Liver (tissue), 8 donors: ENCODE measurements at regions not wholly inside any gene's neighbourhood (a gene's known extent, or its start where the extent isn't known, plus 50 kb on each side); places are given as distances from the start of the nearest gene placed in this dataset.

Experiments
- DNase-seq: peaks from one replicate; pipeline ENCODE4 v3.0.0-alpha.2; 2017; ENCODE audit warnings: low spot score
- H3K27ac ChIP-seq, 2 donors: one replicate each; pipeline ENCODE4 v1.7.0; 2013; ENCODE audit warnings: inconsistent platforms in 2 of 2, low read length in 2 of 2, control low read depth in 1 of 2, low read depth in 1 of 2, mild to moderate bottlenecking in 1 of 2
- H3K27me3 ChIP-seq, 4 donors: one replicate each; pipeline versions ENCODE4 v1.6.1 to v1.7.0; 2013; ENCODE audit warnings: low read length in 3 of 4, inconsistent platforms in 1 of 4, mild to moderate bottlenecking in 1 of 4, moderate library complexity in 1 of 4; ENCODE audit not compliant: control insufficient read depth in 4 of 4, insufficient read depth in 4 of 4
- H3K36me3 ChIP-seq, 4 donors: one replicate each; pipeline versions ENCODE4 v1.6.1 to v1.7.0; 2013; ENCODE audit warnings: low read length in 3 of 4, mild to moderate bottlenecking in 3 of 4, low read depth in 1 of 4, moderate library complexity in 1 of 4; ENCODE audit not compliant: control insufficient read depth in 4 of 4, insufficient read depth in 3 of 4
- H3K4me1 ChIP-seq, 4 donors: one replicate each; pipeline versions ENCODE4 v1.6.1 to v1.7.0; 2013; ENCODE audit warnings: low read length in 3 of 4, mild to moderate bottlenecking in 3 of 4, moderate library complexity in 1 of 4; ENCODE audit not compliant: control insufficient read depth in 4 of 4, insufficient read depth in 4 of 4
- H3K4me3 ChIP-seq, 3 donors: one replicate each; pipeline versions ENCODE4 v1.6.1 to v1.7.0; 2013; ENCODE audit warnings: low read length in 3 of 3, control low read depth in 1 of 3, low read depth in 1 of 3, mild to moderate bottlenecking in 1 of 3
- H3K9ac ChIP-seq, 2 donors: one replicate each; pipeline ENCODE4 v1.7.0; 2013; ENCODE audit warnings: low read length in 2 of 2, mild to moderate bottlenecking in 2 of 2, moderate library complexity in 2 of 2, control low read depth in 1 of 2, low read depth in 1 of 2
- H3K9me3 ChIP-seq, 4 donors: one replicate each; pipeline versions ENCODE4 v1.6.1 to v1.7.0; 2013; ENCODE audit warnings: low read length in 3 of 4; ENCODE audit not compliant: control insufficient read depth in 4 of 4
- EGR1 ChIP-seq, 2 donors: IDR thresholded peaks; 2 replicates each; pipeline ENCODE4 v1.6.1; 2016 to 2018; ENCODE audit warnings: antibody characterized with exemption in 2 of 2, low read depth in 2 of 2
- FOXA1 ChIP-seq: IDR thresholded peaks from 2 replicates; pipeline ENCODE4 v1.6.1; 2016; ENCODE audit warnings: antibody characterized with exemption
- FOXA2 ChIP-seq: IDR thresholded peaks from 2 replicates; pipeline ENCODE4 v1.6.1; 2016; ENCODE audit warnings: antibody characterized with exemption
- GABPA ChIP-seq, 2 donors: IDR thresholded peaks in 1 of 2; conservative IDR thresholded peaks in 1 of 2; 2 replicates each; pipeline ENCODE4 v1.6.1; 2016; ENCODE audit warnings: antibody characterized with exemption in 2 of 2, mild to moderate bottlenecking in 1 of 2, moderate library complexity in 1 of 2
- HNF4A ChIP-seq, 2 donors: conservative IDR thresholded peaks; 2 replicates each; pipeline ENCODE4 v1.6.1; 2016; ENCODE audit warnings: antibody characterized with exemption in 2 of 2, mild to moderate bottlenecking in 2 of 2
- HNF4G ChIP-seq: IDR thresholded peaks from 2 replicates; pipeline ENCODE4 v1.6.1; 2016; ENCODE audit warnings: antibody characterized with exemption
- JUND ChIP-seq, 2 donors: IDR thresholded peaks; 2 replicates each; pipeline ENCODE4 v1.6.1; 2016; ENCODE audit warnings: antibody characterized with exemption in 2 of 2
- NR2F2 ChIP-seq: IDR thresholded peaks from 2 replicates; pipeline ENCODE4 v1.6.1; 2016; ENCODE audit warnings: antibody characterized with exemption
- RAD21 ChIP-seq, 2 donors: IDR thresholded peaks; 2 replicates each; pipeline ENCODE4 v1.6.1; 2016; ENCODE audit warnings: antibody characterized with exemption in 2 of 2, mild to moderate bottlenecking in 2 of 2
- RXRA ChIP-seq, 2 donors: IDR thresholded peaks; 2 replicates each; pipeline ENCODE4 v1.6.1; 2017 to 2018; ENCODE audit warnings: antibody characterized with exemption in 2 of 2, mild to moderate bottlenecking in 1 of 2
- SP1 ChIP-seq: IDR thresholded peaks from 2 replicates; pipeline ENCODE4 v1.6.1; 2018; ENCODE audit warnings: antibody characterized with exemption, mild to moderate bottlenecking
- TAF1 ChIP-seq: conservative IDR thresholded peaks from 2 replicates; pipeline ENCODE4 v1.6.1; 2016; ENCODE audit warnings: antibody characterized with exemption, mild to moderate bottlenecking
- YY1 ChIP-seq: IDR thresholded peaks from 2 replicates; pipeline ENCODE4 v1.6.1; 2016; ENCODE audit warnings: antibody characterized with exemption, mild to moderate bottlenecking
- WGBS: extraction: QIAGEN DNeasy Blood & Tissue Kit; methylation state at CpG from one replicate; pipeline ENCODE4 v1.1.7; 2013; 5-methylcytosine and 5-hydroxymethylcytosine counted together
- TF ChIP-seq, protein P1 (sequence below): IDR thresholded peaks from 2 replicates; pipeline ENCODE4 v1.6.1; 2016; ENCODE audit warnings: antibody characterized with exemption
- TF ChIP-seq, protein P2 (sequence below): IDR thresholded peaks from 2 replicates; pipeline ENCODE4 v1.6.1; 2016; ENCODE audit warnings: antibody characterized with exemption
- TF ChIP-seq, protein P3 (sequence below): IDR thresholded peaks from 2 replicates; pipeline ENCODE4 v1.6.1; 2016; ENCODE audit warnings: antibody characterized with exemption, mild to moderate bottlenecking
- TF ChIP-seq, protein P4 (sequence below): IDR thresholded peaks from 2 replicates; pipeline ENCODE4 v1.6.1; 2016; ENCODE audit warnings: antibody characterized with exemption
- TF ChIP-seq, protein P5 (sequence below): fragments of 150-350 bp; IDR thresholded peaks from 2 replicates; pipeline ENCODE4 v1.5.1; 2017; ENCODE audit warnings: improper control_type of control experiment, low read depth, low read length; ENCODE audit not compliant: missing input control
- donor health status: healthy.
- donor health status: healthy.
- donor health status: healthy.
- donor health status: healthy.
- donor health status: healthy.

DNA sequence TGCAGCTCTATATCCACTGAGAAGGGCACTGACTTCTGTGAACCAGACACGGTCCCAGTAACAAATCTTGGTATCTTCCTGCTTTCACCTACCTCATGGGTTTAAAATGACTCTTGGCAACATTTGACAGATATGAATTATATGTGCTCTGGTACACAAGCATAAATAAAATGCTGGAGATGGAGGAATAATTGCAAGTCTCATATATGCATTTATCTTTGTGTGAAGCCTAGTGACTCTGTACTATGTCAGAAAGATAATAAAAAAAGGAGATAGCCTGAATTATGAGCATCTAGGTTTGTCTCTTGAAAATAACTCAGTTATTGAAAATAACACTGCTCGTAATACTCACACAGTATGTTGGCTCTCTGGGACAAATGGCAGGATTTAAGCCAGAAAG lies 167.1 kb upstream of the CRBN start:
- Histone ChIP-seq H3K4me1 (no peaks in the 10 kb centered on the region), H3K9ac (no peak overlapping the region), H3K4me3 (no peak overlapping the region), H3K27ac (no peak overlapping the region), H3K36me3 (no peaks in the 10 kb centered on the region), H3K27me3 (peaks cover 0 to 4% (median 0%) of the 10 kb centered on the region in 4 donors), H3K9me3 (no peaks in the 10 kb centered on the region)
- WGBS: 55% methylated on average over 2 of the region's 2 CpGs
- no peak for DNase-seq
- no peak for TF ChIP-seq YY1
- TF ChIP-seq, protein P1, sequence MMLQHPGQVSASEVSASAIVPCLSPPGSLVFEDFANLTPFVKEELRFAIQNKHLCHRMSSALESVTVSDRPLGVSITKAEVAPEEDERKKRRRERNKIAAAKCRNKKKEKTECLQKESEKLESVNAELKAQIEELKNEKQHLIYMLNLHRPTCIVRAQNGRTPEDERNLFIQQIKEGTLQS: no peak
- no peak for TF ChIP-seq NR2F2
- no peak for TF ChIP-seq FOXA1
- TF ChIP-seq, protein P2, sequence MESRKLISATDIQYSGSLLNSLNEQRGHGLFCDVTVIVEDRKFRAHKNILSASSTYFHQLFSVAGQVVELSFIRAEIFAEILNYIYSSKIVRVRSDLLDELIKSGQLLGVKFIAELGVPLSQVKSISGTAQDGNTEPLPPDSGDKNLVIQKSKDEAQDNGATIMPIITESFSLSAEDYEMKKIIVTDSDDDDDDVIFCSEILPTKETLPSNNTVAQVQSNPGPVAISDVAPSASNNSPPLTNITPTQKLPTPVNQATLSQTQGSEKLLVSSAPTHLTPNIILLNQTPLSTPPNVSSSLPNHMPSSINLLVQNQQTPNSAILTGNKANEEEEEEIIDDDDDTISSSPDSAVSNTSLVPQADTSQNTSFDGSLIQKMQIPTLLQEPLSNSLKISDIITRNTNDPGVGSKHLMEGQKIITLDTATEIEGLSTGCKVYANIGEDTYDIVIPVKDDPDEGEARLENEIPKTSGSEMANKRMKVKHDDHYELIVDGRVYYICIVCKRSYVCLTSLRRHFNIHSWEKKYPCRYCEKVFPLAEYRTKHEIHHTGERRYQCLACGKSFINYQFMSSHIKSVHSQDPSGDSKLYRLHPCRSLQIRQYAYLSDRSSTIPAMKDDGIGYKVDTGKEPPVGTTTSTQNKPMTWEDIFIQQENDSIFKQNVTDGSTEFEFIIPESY: no peak
- no peak for TF ChIP-seq EGR1 (IDR thresholded peaks at IDR 0.05; ENCODE audit: low read depth in 2 of 2)
- no peak for TF ChIP-seq GABPA (IDR thresholded peaks at IDR 0.05 in 1 of 2, conservative IDR thresholded peaks at IDR 0.05 in 1 of 2)
- TF ChIP-seq TAF1: no peak
- TF ChIP-seq FOXA2: no peak
- no peak for TF ChIP-seq SP1
- TF ChIP-seq RXRA (IDR thresholded peaks at IDR 0.05): no peak
- TF ChIP-seq RAD21 (IDR thresholded peaks at IDR 0.05): no peak
- TF ChIP-seq JUND (IDR thresholded peaks at IDR 0.05): no peak
- no peak for TF ChIP-seq HNF4A (conservative IDR thresholded peaks at IDR 0.05)
- TF ChIP-seq, protein P3, sequence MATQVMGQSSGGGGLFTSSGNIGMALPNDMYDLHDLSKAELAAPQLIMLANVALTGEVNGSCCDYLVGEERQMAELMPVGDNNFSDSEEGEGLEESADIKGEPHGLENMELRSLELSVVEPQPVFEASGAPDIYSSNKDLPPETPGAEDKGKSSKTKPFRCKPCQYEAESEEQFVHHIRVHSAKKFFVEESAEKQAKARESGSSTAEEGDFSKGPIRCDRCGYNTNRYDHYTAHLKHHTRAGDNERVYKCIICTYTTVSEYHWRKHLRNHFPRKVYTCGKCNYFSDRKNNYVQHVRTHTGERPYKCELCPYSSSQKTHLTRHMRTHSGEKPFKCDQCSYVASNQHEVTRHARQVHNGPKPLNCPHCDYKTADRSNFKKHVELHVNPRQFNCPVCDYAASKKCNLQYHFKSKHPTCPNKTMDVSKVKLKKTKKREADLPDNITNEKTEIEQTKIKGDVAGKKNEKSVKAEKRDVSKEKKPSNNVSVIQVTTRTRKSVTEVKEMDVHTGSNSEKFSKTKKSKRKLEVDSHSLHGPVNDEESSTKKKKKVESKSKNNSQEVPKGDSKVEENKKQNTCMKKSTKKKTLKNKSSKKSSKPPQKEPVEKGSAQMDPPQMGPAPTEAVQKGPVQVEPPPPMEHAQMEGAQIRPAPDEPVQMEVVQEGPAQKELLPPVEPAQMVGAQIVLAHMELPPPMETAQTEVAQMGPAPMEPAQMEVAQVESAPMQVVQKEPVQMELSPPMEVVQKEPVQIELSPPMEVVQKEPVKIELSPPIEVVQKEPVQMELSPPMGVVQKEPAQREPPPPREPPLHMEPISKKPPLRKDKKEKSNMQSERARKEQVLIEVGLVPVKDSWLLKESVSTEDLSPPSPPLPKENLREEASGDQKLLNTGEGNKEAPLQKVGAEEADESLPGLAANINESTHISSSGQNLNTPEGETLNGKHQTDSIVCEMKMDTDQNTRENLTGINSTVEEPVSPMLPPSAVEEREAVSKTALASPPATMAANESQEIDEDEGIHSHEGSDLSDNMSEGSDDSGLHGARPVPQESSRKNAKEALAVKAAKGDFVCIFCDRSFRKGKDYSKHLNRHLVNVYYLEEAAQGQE: no peak
- TF ChIP-seq, protein P4, sequence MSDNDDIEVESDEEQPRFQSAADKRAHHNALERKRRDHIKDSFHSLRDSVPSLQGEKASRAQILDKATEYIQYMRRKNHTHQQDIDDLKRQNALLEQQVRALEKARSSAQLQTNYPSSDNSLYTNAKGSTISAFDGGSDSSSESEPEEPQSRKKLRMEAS: no peak
- TF ChIP-seq, protein P5, sequence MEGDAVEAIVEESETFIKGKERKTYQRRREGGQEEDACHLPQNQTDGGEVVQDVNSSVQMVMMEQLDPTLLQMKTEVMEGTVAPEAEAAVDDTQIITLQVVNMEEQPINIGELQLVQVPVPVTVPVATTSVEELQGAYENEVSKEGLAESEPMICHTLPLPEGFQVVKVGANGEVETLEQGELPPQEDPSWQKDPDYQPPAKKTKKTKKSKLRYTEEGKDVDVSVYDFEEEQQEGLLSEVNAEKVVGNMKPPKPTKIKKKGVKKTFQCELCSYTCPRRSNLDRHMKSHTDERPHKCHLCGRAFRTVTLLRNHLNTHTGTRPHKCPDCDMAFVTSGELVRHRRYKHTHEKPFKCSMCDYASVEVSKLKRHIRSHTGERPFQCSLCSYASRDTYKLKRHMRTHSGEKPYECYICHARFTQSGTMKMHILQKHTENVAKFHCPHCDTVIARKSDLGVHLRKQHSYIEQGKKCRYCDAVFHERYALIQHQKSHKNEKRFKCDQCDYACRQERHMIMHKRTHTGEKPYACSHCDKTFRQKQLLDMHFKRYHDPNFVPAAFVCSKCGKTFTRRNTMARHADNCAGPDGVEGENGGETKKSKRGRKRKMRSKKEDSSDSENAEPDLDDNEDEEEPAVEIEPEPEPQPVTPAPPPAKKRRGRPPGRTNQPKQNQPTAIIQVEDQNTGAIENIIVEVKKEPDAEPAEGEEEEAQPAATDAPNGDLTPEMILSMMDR: no peak

DNA sequence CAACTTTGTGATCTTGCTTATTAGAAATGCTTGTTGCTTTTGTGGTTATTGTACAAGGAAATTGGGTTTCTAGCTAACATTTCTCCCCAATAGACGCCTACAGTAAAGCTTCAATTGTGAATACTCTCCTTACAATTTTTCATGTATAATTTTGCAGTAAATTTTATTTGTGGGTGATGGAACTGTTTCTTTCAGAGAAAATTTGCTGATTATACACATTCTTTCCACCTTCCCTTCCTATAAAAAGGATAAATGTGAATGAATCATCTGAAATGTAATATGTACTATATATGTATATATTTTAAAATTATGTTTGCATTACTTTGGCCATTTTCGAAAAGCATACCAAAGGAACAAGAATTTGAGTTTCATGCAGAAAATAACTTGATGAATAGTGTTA lies 162.7 kb upstream of the CRBN start:
- 57% methylated on average over 2 of the region's 2 CpGs for WGBS
- no peaks in the 10 kb centered on the region for H3K36me3 ChIP-seq
- peaks cover 0 to 4% (median 0%) of the 10 kb centered on the region in 4 donors for H3K27me3 ChIP-seq
- H3K9me3 ChIP-seq: no peaks in the 10 kb centered on the region
- H3K4me1 ChIP-seq: no peaks in the 10 kb centered on the region
- no peak overlapping the region for H3K27ac ChIP-seq
- no peak overlapping the region for H3K4me3 ChIP-seq
- H3K9ac ChIP-seq: no peak overlapping the region
- DNase-seq: no peak
- TF ChIP-seq, protein P1: no peak
- TF ChIP-seq RXRA (IDR thresholded peaks at IDR 0.05): no peak
- no peak for TF ChIP-seq SP1
- TF ChIP-seq TAF1: no peak
- TF ChIP-seq, protein P5: no peak
- TF ChIP-seq HNF4G: no peak
- TF ChIP-seq HNF4A (conservative IDR thresholded peaks at IDR 0.05): no peak
- TF ChIP-seq GABPA (IDR thresholded peaks at IDR 0.05 in 1 of 2, conservative IDR thresholded peaks at IDR 0.05 in 1 of 2): no peak
- TF ChIP-seq FOXA2: no peak
- TF ChIP-seq, protein P2: no peak
- TF ChIP-seq FOXA1: no peak
- TF ChIP-seq, protein P4: no peak
- no peak for TF ChIP-seq NR2F2
- no peak for TF ChIP-seq JUND (IDR thresholded peaks at IDR 0.05)
